Kidney (tissue), 13 donors: ENCODE measurements at regions not wholly inside any gene's neighbourhood (a gene's known extent, or its start where the extent isn't known, plus 50 kb on each side); places are given as distances from the start of the nearest gene placed in this dataset.

Source experiments
- DNase-seq, 5 donors: peaks; one replicate each; pipeline ENCODE4 v3.0.0-alpha.2; 2013 to 2020
- FAIRE-seq: peaks from 2 replicates; lab custom pipeline; 2012; peaks lifted over from hg19 to GRCh38; lab: Jason Lieb, UNC
- H3K27ac ChIP-seq, 2 donors: one replicate each; pipeline ENCODE4 v1.7.0; 2013; ENCODE audit warnings: low read depth in 2 of 2, low read length in 2 of 2, inconsistent platforms in 1 of 2
- H3K27me3 ChIP-seq: one replicate; pipeline ENCODE4 v1.7.1; 2013; ENCODE audit warnings: low read length, inconsistent platforms; ENCODE audit not compliant: control insufficient read depth, insufficient read depth
- H3K36me3 ChIP-seq, 3 donors: one replicate each; pipeline versions ENCODE4 v1.7.0 to v1.7.1; 2013; ENCODE audit warnings: low read length in 3 of 3, control low read depth in 1 of 3, inconsistent platforms in 1 of 3; ENCODE audit not compliant: insufficient read depth in 3 of 3, control insufficient read depth in 2 of 3
- H3K4me1 ChIP-seq, 3 donors: one replicate each; pipeline versions ENCODE4 v1.7.0 to v1.7.1; 2013; ENCODE audit warnings: low read length in 3 of 3, inconsistent platforms in 1 of 3, low read depth in 1 of 3; ENCODE audit not compliant: control insufficient read depth in 2 of 3, insufficient read depth in 2 of 3
- H3K4me3 ChIP-seq, 3 donors: one replicate each; pipeline versions ENCODE4 v1.7.0 to v1.8.1; 2013; ENCODE audit warnings: low read length in 3 of 3, control low read depth in 1 of 3, inconsistent platforms in 1 of 3
- H3K9ac ChIP-seq, 3 donors: one replicate each; pipeline versions ENCODE4 v1.7.0 to v1.7.1; 2013; ENCODE audit warnings: low read length in 3 of 3, control low read depth in 1 of 3, inconsistent platforms in 1 of 3
- H3K9me3 ChIP-seq, 3 donors: one replicate each; pipeline versions ENCODE4 v1.7.0 to v1.7.1; 2013; ENCODE audit warnings: low read length in 3 of 3, control low read depth in 1 of 3, inconsistent platforms in 1 of 3; ENCODE audit not compliant: control insufficient read depth in 2 of 3, insufficient read depth in 1 of 3
- intact Hi-C: fragments of 100-400 bp; cut with DNase I; formaldehyde crosslinking; loops from one replicate; pipeline ENCODE4 v1.11.1; 2022
- TF ChIP-seq, protein P1 (sequence below): IDR thresholded peaks from 3 replicates; pipeline ENCODE4 v1.5.1; 2012; ENCODE audit warnings: mild to moderate bottlenecking, moderate library complexity, borderline replicate concordance; ENCODE audit not compliant: insufficient read depth; ENCODE audit errors: extremely low read depth
- donor health status: control.
- donor health status: control.
- donor health status: control.
- donor health status: control.
- donor health status: control.
- donor health status: DM: yes; HTN: yes; CAD: no.
- donor health status: Normal renal cell carcinoma (clear cell type).

- Histone ChIP-seq H3K27ac (no peak overlapping the region), H3K9me3 (no peaks in the 10 kb centered on the region), H3K4me1 (peaks cover 0 to 17% (median 13%) of the 10 kb centered on the region in 3 donors), H3K27me3 (no peaks in the 10 kb centered on the region), H3K4me3 (no peak overlapping the region), H3K9ac (no peak overlapping the region), H3K36me3 (no peaks in the 10 kb centered on the region)
- peak in 4 of 5 donors; percentile 58 to 81 (median 68) for DNase-seq
- TF ChIP-seq, protein P1, sequence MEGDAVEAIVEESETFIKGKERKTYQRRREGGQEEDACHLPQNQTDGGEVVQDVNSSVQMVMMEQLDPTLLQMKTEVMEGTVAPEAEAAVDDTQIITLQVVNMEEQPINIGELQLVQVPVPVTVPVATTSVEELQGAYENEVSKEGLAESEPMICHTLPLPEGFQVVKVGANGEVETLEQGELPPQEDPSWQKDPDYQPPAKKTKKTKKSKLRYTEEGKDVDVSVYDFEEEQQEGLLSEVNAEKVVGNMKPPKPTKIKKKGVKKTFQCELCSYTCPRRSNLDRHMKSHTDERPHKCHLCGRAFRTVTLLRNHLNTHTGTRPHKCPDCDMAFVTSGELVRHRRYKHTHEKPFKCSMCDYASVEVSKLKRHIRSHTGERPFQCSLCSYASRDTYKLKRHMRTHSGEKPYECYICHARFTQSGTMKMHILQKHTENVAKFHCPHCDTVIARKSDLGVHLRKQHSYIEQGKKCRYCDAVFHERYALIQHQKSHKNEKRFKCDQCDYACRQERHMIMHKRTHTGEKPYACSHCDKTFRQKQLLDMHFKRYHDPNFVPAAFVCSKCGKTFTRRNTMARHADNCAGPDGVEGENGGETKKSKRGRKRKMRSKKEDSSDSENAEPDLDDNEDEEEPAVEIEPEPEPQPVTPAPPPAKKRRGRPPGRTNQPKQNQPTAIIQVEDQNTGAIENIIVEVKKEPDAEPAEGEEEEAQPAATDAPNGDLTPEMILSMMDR, result no peak
- FAIRE-seq, result peak; percentile 3
- intact Hi-C loops, result no loop called here
Observed at GRCh38 chr1:228860911-228861831, 125.9 kb downstream of the RHOU start.

DNA sequence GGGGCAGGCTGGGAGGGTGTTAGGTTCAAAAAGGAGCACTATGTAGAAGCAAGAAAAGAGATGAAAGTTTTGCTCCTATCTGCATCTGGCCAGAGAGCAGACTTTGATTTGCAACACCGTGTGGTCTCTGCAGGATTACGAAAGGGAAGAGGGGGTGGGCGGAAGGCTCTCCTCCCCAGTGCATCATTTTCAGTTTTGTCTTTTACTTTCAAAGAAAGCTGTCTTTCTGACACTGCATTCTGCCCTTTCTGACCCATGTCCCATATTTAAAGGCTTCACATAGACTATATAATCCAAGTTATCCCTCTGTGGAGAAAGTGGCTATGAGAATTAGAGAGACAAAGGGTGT is 126.5 kb downstream of the RHOU start:
- H3K27me3 ChIP-seq, result no peaks in the 10 kb centered on the region
- H3K4me3 ChIP-seq, result no peak overlapping the region
- DNase-seq (no peak), FAIRE-seq (no peak)
- H3K9ac ChIP-seq, result no peak overlapping the region
- intact Hi-C loops, result no loop called here
- peaks cover 0 to 19% (median 17%) of the 10 kb centered on the region in 3 donors for H3K4me1 ChIP-seq
- TF ChIP-seq, protein P1, result no peak
- H3K27ac ChIP-seq, result no peak overlapping the region
- H3K9me3 ChIP-seq, result no peaks in the 10 kb centered on the region
- H3K36me3 ChIP-seq, result no peaks in the 10 kb centered on the region

GRCh38 chr1:228862542-228863505 is 127.5 kb downstream of the RHOU start:
- intact Hi-C loops, result no loop called here
- Histone ChIP-seq H3K4me3 (no peak overlapping the region), H3K9ac (no peak overlapping the region), H3K36me3 (no peaks in the 10 kb centered on the region), H3K27ac (no peak overlapping the region), H3K27me3 (no peaks in the 10 kb centered on the region), H3K4me1 (peaks cover 0 to 19% (median 17%) of the 10 kb centered on the region in 3 donors), H3K9me3 (no peaks in the 10 kb centered on the region)
- TF ChIP-seq, protein P1, result no peak
- FAIRE-seq (no peak), DNase-seq (peak in 1 of 5 donors; percentile 30)
